ENCODE measurements at regions not wholly inside any gene's neighbourhood (a gene's known extent, or its start where the extent isn't known, plus 50 kb on each side); places are given as distances from the start of the nearest gene placed in this dataset.

- TF ChIP-seq TAF1 (IDR thresholded peaks at IDR 0.05; ENCODE audit: borderline replicate concordance, low read depth, low read length) (no peak), RCOR1 (conservative IDR thresholded peaks at IDR 0.05; ENCODE audit: low read depth, low read length) (no peak)
- TF ChIP-seq, protein P1, sequence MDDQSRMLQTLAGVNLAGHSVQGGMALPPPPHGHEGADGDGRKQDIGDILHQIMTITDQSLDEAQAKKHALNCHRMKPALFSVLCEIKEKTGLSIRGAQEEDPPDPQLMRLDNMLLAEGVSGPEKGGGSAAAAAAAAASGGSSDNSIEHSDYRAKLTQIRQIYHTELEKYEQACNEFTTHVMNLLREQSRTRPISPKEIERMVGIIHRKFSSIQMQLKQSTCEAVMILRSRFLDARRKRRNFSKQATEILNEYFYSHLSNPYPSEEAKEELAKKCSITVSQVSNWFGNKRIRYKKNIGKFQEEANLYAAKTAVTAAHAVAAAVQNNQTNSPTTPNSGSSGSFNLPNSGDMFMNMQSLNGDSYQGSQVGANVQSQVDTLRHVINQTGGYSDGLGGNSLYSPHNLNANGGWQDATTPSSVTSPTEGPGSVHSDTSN (IDR thresholded peaks at IDR 0.05; ENCODE audit: insufficient replicate concordance, low read depth, low read length) = no peak
- TF ChIP-seq, protein P2, sequence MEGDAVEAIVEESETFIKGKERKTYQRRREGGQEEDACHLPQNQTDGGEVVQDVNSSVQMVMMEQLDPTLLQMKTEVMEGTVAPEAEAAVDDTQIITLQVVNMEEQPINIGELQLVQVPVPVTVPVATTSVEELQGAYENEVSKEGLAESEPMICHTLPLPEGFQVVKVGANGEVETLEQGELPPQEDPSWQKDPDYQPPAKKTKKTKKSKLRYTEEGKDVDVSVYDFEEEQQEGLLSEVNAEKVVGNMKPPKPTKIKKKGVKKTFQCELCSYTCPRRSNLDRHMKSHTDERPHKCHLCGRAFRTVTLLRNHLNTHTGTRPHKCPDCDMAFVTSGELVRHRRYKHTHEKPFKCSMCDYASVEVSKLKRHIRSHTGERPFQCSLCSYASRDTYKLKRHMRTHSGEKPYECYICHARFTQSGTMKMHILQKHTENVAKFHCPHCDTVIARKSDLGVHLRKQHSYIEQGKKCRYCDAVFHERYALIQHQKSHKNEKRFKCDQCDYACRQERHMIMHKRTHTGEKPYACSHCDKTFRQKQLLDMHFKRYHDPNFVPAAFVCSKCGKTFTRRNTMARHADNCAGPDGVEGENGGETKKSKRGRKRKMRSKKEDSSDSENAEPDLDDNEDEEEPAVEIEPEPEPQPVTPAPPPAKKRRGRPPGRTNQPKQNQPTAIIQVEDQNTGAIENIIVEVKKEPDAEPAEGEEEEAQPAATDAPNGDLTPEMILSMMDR (IDR thresholded peaks at IDR 0.05 in 2 of 3, conservative IDR thresholded peaks at IDR 0.05 in 1 of 3; ENCODE audit: control insufficient read depth in 2 of 3, extremely low read depth in 1 of 3, insufficient read depth in 1 of 3, low read depth in 3 of 3, low read length in 3 of 3) = no peak
These were observed 205.4 kb upstream of the SNX19 start for GRCh38 chr11:131121426-131122333.

Data from GM12878 (cell line).